GM19099 (cell line): ENCODE measurements at regions not wholly inside any gene's neighbourhood (a gene's known extent, or its start where the extent isn't known, plus 50 kb on each side); places are given as distances from the start of the nearest gene placed in this dataset.

Source experiments
- POLR2A ChIP-seq: IDR thresholded peaks from 3 replicates; pipeline ENCODE4 v1.6.1; 2011; ENCODE audit warnings: low read depth; ENCODE audit not compliant: insufficient read length; ENCODE audit errors: extremely low read depth

- no peak for TF ChIP-seq POLR2A
Observed at GRCh38 chr17:77388384-77389306, 247.9 kb downstream of the SEC14L1 start.

- TF ChIP-seq POLR2A: no peak
Observed at GRCh38 chr17:77390870-77391269, 250.1 kb downstream of the SEC14L1 start.

- TF ChIP-seq POLR2A: no peak
Observed at GRCh38 chr17:77391668-77392375, 251.1 kb downstream of the SEC14L1 start.

GRCh38 chr17:77392376-77393273 lies 251.9 kb downstream of the SEC14L1 start:
- no peak for TF ChIP-seq POLR2A

GRCh38 chr17:77393274-77393600 lies 252.5 kb downstream of the SEC14L1 start:
- no peak for TF ChIP-seq POLR2A

- no peak for TF ChIP-seq POLR2A
Observed at GRCh38 chr17:77393867-77394539, 253.2 kb downstream of the SEC14L1 start.

- no peak for TF ChIP-seq POLR2A
Observed at GRCh38 chr17:77394540-77395295, 253.9 kb downstream of the SEC14L1 start.

- TF ChIP-seq POLR2A: no peak
Observed at GRCh38 chr17:77395501-77396048, 254.8 kb downstream of the SEC14L1 start.

GRCh38 chr17:77396610-77397009 lies 255.8 kb downstream of the SEC14L1 start:
- TF ChIP-seq POLR2A: no peak

- TF ChIP-seq POLR2A: no peak
Observed at GRCh38 chr17:77398274-77398673, 257.5 kb downstream of the SEC14L1 start.

GRCh38 chr17:77399319-77399957 lies 258.7 kb downstream of the SEC14L1 start:
- TF ChIP-seq POLR2A: no peak

GRCh38 chr17:77400445-77400870 lies 259.7 kb downstream of the SEC14L1 start:
- no peak for TF ChIP-seq POLR2A

GRCh38 chr17:77402159-77402731 lies 261.5 kb downstream of the SEC14L1 start:
- TF ChIP-seq POLR2A: no peak
